ENCODE measurements at regions not wholly inside any gene's neighbourhood (a gene's known extent, or its start where the extent isn't known, plus 50 kb on each side); places are given as distances from the start of the nearest gene placed in this dataset.

DNA sequence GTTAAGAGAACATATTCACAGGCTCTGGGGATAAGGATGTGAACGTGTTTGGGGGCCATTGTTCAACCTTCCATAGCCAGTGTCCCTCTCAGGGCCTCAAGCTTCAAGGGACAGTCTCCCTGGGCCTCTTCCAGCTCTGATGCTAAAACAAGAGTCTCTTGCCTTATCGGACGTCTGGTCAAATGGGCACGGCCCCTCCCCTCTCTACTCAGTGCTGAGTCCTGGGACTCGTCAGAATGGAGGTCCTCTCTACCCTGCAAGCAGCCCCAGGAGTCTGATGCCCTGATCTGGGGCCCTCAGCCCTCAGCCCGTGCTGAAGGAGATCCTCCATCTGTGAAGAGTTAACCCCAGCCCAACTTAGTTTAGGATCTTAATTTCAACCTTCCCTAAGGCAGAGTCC lies 198.2 kb downstream of the ZFP36L2 start:
- BruUV-seq (replicated peaks) = no TSS peak
- H3K27ac ChIP-seq (ENCODE audit: insufficient read depth, low read depth, low read length) = no peak overlapping the region
- no peaks in the 10 kb centered on the region for H3K27me3 ChIP-seq (ENCODE audit: control insufficient read depth in 2 of 2, insufficient read depth in 2 of 2, low read length in 2 of 2)
- H3K9me3 ChIP-seq (replicated peaks; ENCODE audit: control insufficient read depth, insufficient read depth, low read length) = no peaks in the 10 kb centered on the region
- TF ChIP-seq POLR2A (IDR thresholded peaks at IDR 0.05; ENCODE audit: low read depth, low read length) (no peak), MYC (IDR thresholded peaks at IDR 0.05; ENCODE audit: low read depth, low read length) (no peak), FOS (IDR thresholded peaks at IDR 0.05; ENCODE audit: borderline replicate concordance, insufficient read depth, low read length) (no peak), POLR2AphosphoS5 (IDR thresholded peaks at IDR 0.05; ENCODE audit: insufficient read depth, low read depth, low read length) (no peak), GATA2 (IDR thresholded peaks at IDR 0.05; ENCODE audit: insufficient read depth, insufficient read length, low read depth, low read length) (no peak), JUN (IDR thresholded peaks at IDR 0.05; ENCODE audit: borderline replicate concordance, insufficient read depth, insufficient read length, low read depth) (no peak), MAX (IDR thresholded peaks at IDR 0.05; ENCODE audit: insufficient read depth, insufficient read length) (no peak), EZH2 (IDR thresholded peaks at IDR 0.05; ENCODE audit: borderline replicate concordance, low read depth, low read length, severe bottlenecking) (no peak)
- TF ChIP-seq, protein P1, sequence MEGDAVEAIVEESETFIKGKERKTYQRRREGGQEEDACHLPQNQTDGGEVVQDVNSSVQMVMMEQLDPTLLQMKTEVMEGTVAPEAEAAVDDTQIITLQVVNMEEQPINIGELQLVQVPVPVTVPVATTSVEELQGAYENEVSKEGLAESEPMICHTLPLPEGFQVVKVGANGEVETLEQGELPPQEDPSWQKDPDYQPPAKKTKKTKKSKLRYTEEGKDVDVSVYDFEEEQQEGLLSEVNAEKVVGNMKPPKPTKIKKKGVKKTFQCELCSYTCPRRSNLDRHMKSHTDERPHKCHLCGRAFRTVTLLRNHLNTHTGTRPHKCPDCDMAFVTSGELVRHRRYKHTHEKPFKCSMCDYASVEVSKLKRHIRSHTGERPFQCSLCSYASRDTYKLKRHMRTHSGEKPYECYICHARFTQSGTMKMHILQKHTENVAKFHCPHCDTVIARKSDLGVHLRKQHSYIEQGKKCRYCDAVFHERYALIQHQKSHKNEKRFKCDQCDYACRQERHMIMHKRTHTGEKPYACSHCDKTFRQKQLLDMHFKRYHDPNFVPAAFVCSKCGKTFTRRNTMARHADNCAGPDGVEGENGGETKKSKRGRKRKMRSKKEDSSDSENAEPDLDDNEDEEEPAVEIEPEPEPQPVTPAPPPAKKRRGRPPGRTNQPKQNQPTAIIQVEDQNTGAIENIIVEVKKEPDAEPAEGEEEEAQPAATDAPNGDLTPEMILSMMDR (IDR thresholded peaks at IDR 0.05; ENCODE audit: extremely low read depth in 1 of 2, insufficient read depth in 1 of 2, low read depth in 1 of 2, low read length in 2 of 2) = no peak
- no peak overlapping the region for H3K4me2 ChIP-seq (ENCODE audit: insufficient read depth, low read length)
- H2AFZ ChIP-seq (ENCODE audit: low read depth, low read length) = no peak overlapping the region
- no peak for FAIRE-seq
- ChIA-PET POLR2A (no interaction called here), CTCF (interaction anchor here (0.6 to 1.3 kb wide), 4 partner anchors 9 to 461 kb away, joined by 3 to 4 read pairs (median 4); no protein-coding TSS in a partner anchor)
- no peak overlapping the region for H3K4me3 ChIP-seq (replicated peaks in 1 of 3; ENCODE audit: insufficient read depth in 1 of 3, low read depth in 1 of 3, low read length in 3 of 3)
- no peaks in the 10 kb centered on the region for H3K4me1 ChIP-seq (ENCODE audit: control insufficient read depth, extremely low read depth, insufficient read depth, low read length)
- no peaks in the 10 kb centered on the region for H4K20me1 ChIP-seq (replicated peaks; ENCODE audit: control insufficient read depth, extremely low read depth, insufficient read depth, low read length)
- no peaks in the 10 kb centered on the region for H3K9me1 ChIP-seq (replicated peaks; ENCODE audit: control insufficient read depth, extremely low read depth, insufficient read depth, low read length)
- intact Hi-C loops (cut with micrococcal nuclease) = no loop called here
- H3K36me3 ChIP-seq (ENCODE audit: control insufficient read depth in 2 of 2, extremely low read depth in 1 of 2, insufficient read depth in 2 of 2, low read length in 2 of 2) = no peaks in the 10 kb centered on the region
- DNase-seq (ENCODE audit: low read depth, low spot score) = no peak
- dilution Hi-C loops (cut with MboI; ENCODE audit: extremely low pct_ligation_motif_present, low sequenced_read_pairs) = no loop called here
- no peak overlapping the region for H3K9ac ChIP-seq (replicated peaks; ENCODE audit: extremely low read depth, insufficient read depth, low read length)
- no peaks in the 10 kb centered on the region for H3K79me2 ChIP-seq (ENCODE audit: control insufficient read depth, insufficient read depth, low read length)

Measured in endothelial cell of umbilical vein (primary cell).